Liver (tissue), 8 donors: ENCODE measurements at regions not wholly inside any gene's neighbourhood (a gene's known extent, or its start where the extent isn't known, plus 50 kb on each side); places are given as distances from the start of the nearest gene placed in this dataset.

ENCODE experiments used
- DNase-seq: peaks from one replicate; pipeline ENCODE4 v3.0.0-alpha.2; 2017; ENCODE audit warnings: low spot score
- H3K27ac ChIP-seq, 2 donors: one replicate each; pipeline ENCODE4 v1.7.0; 2013; ENCODE audit warnings: inconsistent platforms in 2 of 2, low read length in 2 of 2, control low read depth in 1 of 2, low read depth in 1 of 2, mild to moderate bottlenecking in 1 of 2
- H3K27me3 ChIP-seq, 4 donors: one replicate each; pipeline versions ENCODE4 v1.6.1 to v1.7.0; 2013; ENCODE audit warnings: low read length in 3 of 4, inconsistent platforms in 1 of 4, mild to moderate bottlenecking in 1 of 4, moderate library complexity in 1 of 4; ENCODE audit not compliant: control insufficient read depth in 4 of 4, insufficient read depth in 4 of 4
- H3K36me3 ChIP-seq, 4 donors: one replicate each; pipeline versions ENCODE4 v1.6.1 to v1.7.0; 2013; ENCODE audit warnings: low read length in 3 of 4, mild to moderate bottlenecking in 3 of 4, low read depth in 1 of 4, moderate library complexity in 1 of 4; ENCODE audit not compliant: control insufficient read depth in 4 of 4, insufficient read depth in 3 of 4
- H3K4me1 ChIP-seq, 4 donors: one replicate each; pipeline versions ENCODE4 v1.6.1 to v1.7.0; 2013; ENCODE audit warnings: low read length in 3 of 4, mild to moderate bottlenecking in 3 of 4, moderate library complexity in 1 of 4; ENCODE audit not compliant: control insufficient read depth in 4 of 4, insufficient read depth in 4 of 4
- H3K4me3 ChIP-seq, 3 donors: one replicate each; pipeline versions ENCODE4 v1.6.1 to v1.7.0; 2013; ENCODE audit warnings: low read length in 3 of 3, control low read depth in 1 of 3, low read depth in 1 of 3, mild to moderate bottlenecking in 1 of 3
- H3K9ac ChIP-seq, 2 donors: one replicate each; pipeline ENCODE4 v1.7.0; 2013; ENCODE audit warnings: low read length in 2 of 2, mild to moderate bottlenecking in 2 of 2, moderate library complexity in 2 of 2, control low read depth in 1 of 2, low read depth in 1 of 2
- H3K9me3 ChIP-seq, 4 donors: one replicate each; pipeline versions ENCODE4 v1.6.1 to v1.7.0; 2013; ENCODE audit warnings: low read length in 3 of 4; ENCODE audit not compliant: control insufficient read depth in 4 of 4
- CTCF ChIP-seq: fragments of 150-350 bp; IDR thresholded peaks from 2 replicates; pipeline ENCODE4 v1.5.1; 2017; ENCODE audit warnings: improper control_type of control experiment, low read depth, low read length; ENCODE audit not compliant: missing input control
- EGR1 ChIP-seq, 2 donors: IDR thresholded peaks; 2 replicates each; pipeline ENCODE4 v1.6.1; 2016 to 2018; ENCODE audit warnings: antibody characterized with exemption in 2 of 2, low read depth in 2 of 2
- FOXA1 ChIP-seq: IDR thresholded peaks from 2 replicates; pipeline ENCODE4 v1.6.1; 2016; ENCODE audit warnings: antibody characterized with exemption
- FOXA2 ChIP-seq: IDR thresholded peaks from 2 replicates; pipeline ENCODE4 v1.6.1; 2016; ENCODE audit warnings: antibody characterized with exemption
- GABPA ChIP-seq, 2 donors: IDR thresholded peaks in 1 of 2; conservative IDR thresholded peaks in 1 of 2; 2 replicates each; pipeline ENCODE4 v1.6.1; 2016; ENCODE audit warnings: antibody characterized with exemption in 2 of 2, mild to moderate bottlenecking in 1 of 2, moderate library complexity in 1 of 2
- HNF4A ChIP-seq, 2 donors: conservative IDR thresholded peaks; 2 replicates each; pipeline ENCODE4 v1.6.1; 2016; ENCODE audit warnings: antibody characterized with exemption in 2 of 2, mild to moderate bottlenecking in 2 of 2
- HNF4G ChIP-seq: IDR thresholded peaks from 2 replicates; pipeline ENCODE4 v1.6.1; 2016; ENCODE audit warnings: antibody characterized with exemption
- JUND ChIP-seq, 2 donors: IDR thresholded peaks; 2 replicates each; pipeline ENCODE4 v1.6.1; 2016; ENCODE audit warnings: antibody characterized with exemption in 2 of 2
- NR2F2 ChIP-seq: IDR thresholded peaks from 2 replicates; pipeline ENCODE4 v1.6.1; 2016; ENCODE audit warnings: antibody characterized with exemption
- RAD21 ChIP-seq, 2 donors: IDR thresholded peaks; 2 replicates each; pipeline ENCODE4 v1.6.1; 2016; ENCODE audit warnings: antibody characterized with exemption in 2 of 2, mild to moderate bottlenecking in 2 of 2
- REST ChIP-seq: IDR thresholded peaks from 2 replicates; pipeline ENCODE4 v1.6.1; 2016; ENCODE audit warnings: antibody characterized with exemption, mild to moderate bottlenecking
- RXRA ChIP-seq, 2 donors: IDR thresholded peaks; 2 replicates each; pipeline ENCODE4 v1.6.1; 2017 to 2018; ENCODE audit warnings: antibody characterized with exemption in 2 of 2, mild to moderate bottlenecking in 1 of 2
- SP1 ChIP-seq: IDR thresholded peaks from 2 replicates; pipeline ENCODE4 v1.6.1; 2018; ENCODE audit warnings: antibody characterized with exemption, mild to moderate bottlenecking
- TAF1 ChIP-seq: conservative IDR thresholded peaks from 2 replicates; pipeline ENCODE4 v1.6.1; 2016; ENCODE audit warnings: antibody characterized with exemption, mild to moderate bottlenecking
- YY1 ChIP-seq: IDR thresholded peaks from 2 replicates; pipeline ENCODE4 v1.6.1; 2016; ENCODE audit warnings: antibody characterized with exemption, mild to moderate bottlenecking
- WGBS: extraction: QIAGEN DNeasy Blood & Tissue Kit; methylation state at CpG from one replicate; pipeline ENCODE4 v1.1.7; 2013; 5-methylcytosine and 5-hydroxymethylcytosine counted together
- TF ChIP-seq, protein P1 (sequence below): IDR thresholded peaks from 2 replicates; pipeline ENCODE4 v1.6.1; 2016; ENCODE audit warnings: antibody characterized with exemption
- TF ChIP-seq, protein P2 (sequence below): IDR thresholded peaks from 2 replicates; pipeline ENCODE4 v1.6.1; 2016; ENCODE audit warnings: antibody characterized with exemption
- TF ChIP-seq, protein P3 (sequence below): IDR thresholded peaks from 2 replicates; pipeline ENCODE4 v1.6.1; 2016; ENCODE audit warnings: antibody characterized with exemption
- donor health status: healthy.
- donor health status: healthy.
- donor health status: healthy.
- donor health status: healthy.
- donor health status: healthy.

- DNase-seq, result no peak
- Histone ChIP-seq H3K9ac (no peak overlapping the region), H3K27ac (no peak overlapping the region), H3K9me3 (no peaks in the 10 kb centered on the region), H3K4me1 (no peaks in the 10 kb centered on the region), H3K36me3 (no peaks in the 10 kb centered on the region), H3K27me3 (no peaks in the 10 kb centered on the region), H3K4me3 (no peak overlapping the region)
- 88% methylated on average over 2 of the region's 2 CpGs for WGBS
- no peak for TF ChIP-seq GABPA (IDR thresholded peaks at IDR 0.05 in 1 of 2, conservative IDR thresholded peaks at IDR 0.05 in 1 of 2)
- TF ChIP-seq HNF4G, result no peak
- TF ChIP-seq, protein P1, sequence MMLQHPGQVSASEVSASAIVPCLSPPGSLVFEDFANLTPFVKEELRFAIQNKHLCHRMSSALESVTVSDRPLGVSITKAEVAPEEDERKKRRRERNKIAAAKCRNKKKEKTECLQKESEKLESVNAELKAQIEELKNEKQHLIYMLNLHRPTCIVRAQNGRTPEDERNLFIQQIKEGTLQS, result no peak
- TF ChIP-seq RAD21 (IDR thresholded peaks at IDR 0.05), result no peak
- TF ChIP-seq TAF1, result no peak
- no peak for TF ChIP-seq NR2F2
- TF ChIP-seq YY1, result no peak
- TF ChIP-seq, protein P2, sequence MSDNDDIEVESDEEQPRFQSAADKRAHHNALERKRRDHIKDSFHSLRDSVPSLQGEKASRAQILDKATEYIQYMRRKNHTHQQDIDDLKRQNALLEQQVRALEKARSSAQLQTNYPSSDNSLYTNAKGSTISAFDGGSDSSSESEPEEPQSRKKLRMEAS, result no peak
- no peak for TF ChIP-seq CTCF
- no peak for TF ChIP-seq EGR1 (IDR thresholded peaks at IDR 0.05; ENCODE audit: low read depth in 2 of 2)
- no peak for TF ChIP-seq FOXA1
- TF ChIP-seq, protein P3, sequence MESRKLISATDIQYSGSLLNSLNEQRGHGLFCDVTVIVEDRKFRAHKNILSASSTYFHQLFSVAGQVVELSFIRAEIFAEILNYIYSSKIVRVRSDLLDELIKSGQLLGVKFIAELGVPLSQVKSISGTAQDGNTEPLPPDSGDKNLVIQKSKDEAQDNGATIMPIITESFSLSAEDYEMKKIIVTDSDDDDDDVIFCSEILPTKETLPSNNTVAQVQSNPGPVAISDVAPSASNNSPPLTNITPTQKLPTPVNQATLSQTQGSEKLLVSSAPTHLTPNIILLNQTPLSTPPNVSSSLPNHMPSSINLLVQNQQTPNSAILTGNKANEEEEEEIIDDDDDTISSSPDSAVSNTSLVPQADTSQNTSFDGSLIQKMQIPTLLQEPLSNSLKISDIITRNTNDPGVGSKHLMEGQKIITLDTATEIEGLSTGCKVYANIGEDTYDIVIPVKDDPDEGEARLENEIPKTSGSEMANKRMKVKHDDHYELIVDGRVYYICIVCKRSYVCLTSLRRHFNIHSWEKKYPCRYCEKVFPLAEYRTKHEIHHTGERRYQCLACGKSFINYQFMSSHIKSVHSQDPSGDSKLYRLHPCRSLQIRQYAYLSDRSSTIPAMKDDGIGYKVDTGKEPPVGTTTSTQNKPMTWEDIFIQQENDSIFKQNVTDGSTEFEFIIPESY, result no peak
- no peak for TF ChIP-seq REST
These were observed 64.6 kb upstream of the P2RY1 start for GRCh38 chr3:152770296-152770695.

- Histone ChIP-seq H3K4me3 (no peak overlapping the region), H3K27me3 (no peaks in the 10 kb centered on the region), H3K4me1 (no peaks in the 10 kb centered on the region), H3K9me3 (no peaks in the 10 kb centered on the region), H3K27ac (no peak overlapping the region), H3K9ac (no peak overlapping the region), H3K36me3 (no peaks in the 10 kb centered on the region)
- 99% methylated on average over 1 of the region's 1 CpG for WGBS
- DNase-seq, result no peak
- TF ChIP-seq SP1, result no peak
- no peak for TF ChIP-seq YY1
- TF ChIP-seq HNF4A (conservative IDR thresholded peaks at IDR 0.05), result no peak
- TF ChIP-seq CTCF, result no peak
- TF ChIP-seq REST, result no peak
- TF ChIP-seq, protein P2, result no peak
- no peak for TF ChIP-seq NR2F2
- no peak for TF ChIP-seq RAD21 (IDR thresholded peaks at IDR 0.05)
- no peak for TF ChIP-seq HNF4G
- TF ChIP-seq RXRA (IDR thresholded peaks at IDR 0.05), result no peak
- TF ChIP-seq TAF1, result no peak
- no peak for TF ChIP-seq EGR1 (IDR thresholded peaks at IDR 0.05; ENCODE audit: low read depth in 2 of 2)
- no peak for TF ChIP-seq FOXA2
- no peak for TF ChIP-seq JUND (IDR thresholded peaks at IDR 0.05)
- TF ChIP-seq, protein P1, result no peak
These were observed 63.8 kb upstream of the P2RY1 start for GRCh38 chr3:152771120-152771519.
